HG03439 (cell line): ENCODE measurements at regions not wholly inside any gene's neighbourhood (a gene's known extent, or its start where the extent isn't known, plus 50 kb on each side); places are given as distances from the start of the nearest gene placed in this dataset.
"Not testable (repeated sequence)": the region's sequence is repeated elsewhere in the genome, so short reads cannot be mapped to it uniquely, and the experiment has no call there.

Source experiments
- ATAC-seq: cut with Tn5 transposase; IDR thresholded peaks from one replicate; pipeline ENCODE4 v1.9.1; 2021; ENCODE audit warnings: mild to moderate bottlenecking, moderate library complexity; ENCODE audit not compliant: unreplicated experiment

DNA sequence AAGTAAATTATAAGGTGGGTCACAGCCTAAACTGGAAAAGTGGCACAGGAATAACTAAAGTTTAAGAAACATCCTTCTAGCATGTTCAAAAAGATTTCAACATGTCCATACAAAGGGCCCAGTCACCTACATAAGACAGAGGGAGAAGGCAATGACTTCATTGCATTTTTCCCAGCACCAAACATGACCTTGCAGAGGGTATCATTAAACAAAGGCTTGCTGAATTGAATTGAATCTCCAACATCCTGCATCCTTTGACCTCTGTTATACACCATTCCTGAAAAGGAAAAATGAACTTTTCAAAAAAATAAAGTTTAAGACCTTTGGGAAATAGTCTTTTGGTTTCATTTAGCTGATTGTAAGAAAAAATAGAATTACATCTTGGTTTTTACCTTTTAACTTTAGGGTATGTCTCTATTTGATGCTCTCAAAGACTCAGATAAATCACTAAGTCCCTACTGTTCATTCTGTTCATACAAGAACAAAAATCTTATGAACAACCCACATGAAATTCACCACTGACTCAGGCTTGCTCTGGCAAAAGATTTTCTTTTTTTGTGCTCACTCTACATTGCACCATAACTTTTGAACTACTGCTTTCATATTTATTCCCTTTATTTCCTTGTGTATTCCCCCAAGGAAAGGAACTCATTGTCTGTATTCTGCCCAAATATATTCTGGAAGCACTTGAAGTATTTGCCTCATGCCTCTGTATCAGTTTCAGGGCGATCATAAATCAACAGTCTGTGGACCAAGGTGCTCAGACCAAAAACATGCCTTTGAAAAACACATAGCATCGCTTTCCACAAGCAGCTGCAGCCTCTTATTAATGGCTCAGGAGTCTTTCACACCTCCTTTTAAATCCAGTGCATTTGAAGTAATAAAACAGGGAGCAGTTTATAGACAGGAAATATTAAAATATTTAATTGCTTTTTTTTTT is 121.7 kb downstream of the DUSP6 start:
- no peak for ATAC-seq

DNA sequence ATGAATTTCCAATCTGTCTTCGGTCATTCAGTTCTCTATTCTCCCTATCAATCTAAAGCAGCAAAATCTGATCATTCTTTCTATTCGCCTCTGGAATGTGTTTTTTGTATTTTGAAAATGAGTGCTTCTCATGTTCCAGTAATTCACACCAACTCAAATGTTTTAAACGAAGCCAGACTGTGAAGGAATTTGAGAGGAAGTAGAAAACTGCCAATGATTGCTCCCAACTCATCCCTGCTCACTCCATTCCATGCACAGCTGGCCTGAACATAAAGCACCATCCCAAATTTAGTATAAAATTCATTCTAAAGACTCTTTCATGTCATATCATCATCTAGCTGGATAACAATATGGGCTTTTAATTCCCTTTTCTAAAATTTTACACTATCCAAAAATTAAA is 123.8 kb downstream of the DUSP6 start:
- no peak for ATAC-seq

DNA sequence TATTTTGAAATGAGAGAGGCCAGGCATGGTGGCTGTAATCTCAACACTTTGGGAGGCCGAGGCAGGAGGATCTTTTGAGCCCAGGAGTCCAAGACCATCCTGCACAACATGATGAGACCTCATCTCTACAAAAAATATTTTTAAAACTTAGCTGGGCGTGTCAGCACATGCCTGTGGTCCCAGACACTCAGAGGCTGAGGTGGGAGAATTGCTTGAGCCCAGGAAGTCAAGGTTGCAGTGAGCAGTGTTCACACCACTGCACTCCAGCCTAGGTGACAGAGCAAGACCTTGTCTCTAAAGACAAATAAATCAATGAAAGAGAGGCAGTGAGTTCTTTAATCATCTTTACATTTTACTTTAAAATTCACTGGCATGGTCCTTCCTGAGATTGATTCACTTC is 124.5 kb downstream of the DUSP6 start:
- ATAC-seq = no peak

DNA sequence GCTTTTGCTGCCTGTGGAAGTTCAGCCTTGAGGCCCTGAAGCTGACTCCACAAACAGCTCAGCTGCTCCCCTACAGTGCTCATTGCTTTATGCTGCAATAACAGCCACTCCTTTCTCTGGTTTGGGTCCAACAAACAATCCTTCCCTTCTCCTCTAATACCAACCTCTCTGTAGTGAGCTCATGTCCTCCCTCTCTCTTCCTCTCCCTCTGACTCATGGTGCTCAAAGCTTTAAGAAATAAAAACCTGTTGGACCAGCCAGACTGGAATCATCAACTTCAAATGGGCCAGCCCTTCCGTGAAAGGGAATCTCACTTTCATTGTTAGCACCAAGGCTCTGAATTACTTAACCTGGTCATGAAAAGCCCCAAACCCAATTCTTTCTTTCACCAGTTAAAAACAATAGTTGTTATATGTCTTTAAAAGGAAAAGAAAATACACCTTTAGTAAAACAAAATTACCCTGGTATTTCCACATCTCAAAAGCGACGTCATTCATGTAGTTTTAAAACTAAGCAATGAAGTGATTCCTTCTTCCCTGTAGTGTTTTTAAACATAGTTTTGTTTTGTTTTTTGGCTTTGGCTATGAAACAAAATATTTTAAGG is 126.4 kb downstream of the DUSP6 start:
- ATAC-seq = no peak

DNA sequence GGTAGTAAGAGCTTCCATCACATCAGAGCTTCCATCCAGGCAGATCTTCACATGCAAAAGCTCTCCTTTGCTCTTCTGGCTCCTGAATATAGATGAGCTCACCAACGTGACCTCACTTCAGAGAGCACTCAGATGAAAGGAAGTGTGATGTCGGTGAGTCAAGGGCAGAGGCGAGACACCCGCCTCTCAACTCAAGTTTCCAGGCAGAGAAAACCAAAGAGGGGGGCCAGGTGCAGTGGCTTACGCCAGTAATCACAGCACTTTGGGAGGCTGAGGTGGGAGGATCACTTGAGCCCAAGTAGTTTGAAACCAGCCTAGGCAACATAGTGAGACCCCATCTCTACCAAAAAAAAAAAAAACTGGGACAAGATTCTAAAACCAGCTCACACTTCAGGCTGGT is 126.9 kb downstream of the DUSP6 start:
- ATAC-seq = no peak

DNA sequence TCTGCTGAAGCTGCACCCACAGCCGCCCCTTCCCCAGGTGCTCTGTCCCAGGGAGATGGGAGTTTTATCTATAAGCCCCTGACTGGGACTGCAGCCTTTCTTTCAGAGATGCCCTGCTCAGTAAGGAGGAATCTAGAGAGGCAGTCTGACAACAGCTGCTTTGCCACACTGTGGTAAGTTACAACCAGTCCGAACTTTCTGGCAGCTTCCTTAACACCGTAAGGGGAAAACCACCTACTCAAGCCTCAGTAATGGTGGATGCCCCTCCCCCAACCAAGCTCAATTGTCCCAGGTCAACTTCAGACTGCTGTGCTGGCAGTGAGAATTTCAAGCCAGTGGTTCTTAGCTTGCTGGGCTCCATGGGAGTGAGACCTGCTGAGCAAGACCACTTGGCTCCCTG is 129.7 kb downstream of the DUSP6 start:
- not testable (repeated sequence) for ATAC-seq

DNA sequence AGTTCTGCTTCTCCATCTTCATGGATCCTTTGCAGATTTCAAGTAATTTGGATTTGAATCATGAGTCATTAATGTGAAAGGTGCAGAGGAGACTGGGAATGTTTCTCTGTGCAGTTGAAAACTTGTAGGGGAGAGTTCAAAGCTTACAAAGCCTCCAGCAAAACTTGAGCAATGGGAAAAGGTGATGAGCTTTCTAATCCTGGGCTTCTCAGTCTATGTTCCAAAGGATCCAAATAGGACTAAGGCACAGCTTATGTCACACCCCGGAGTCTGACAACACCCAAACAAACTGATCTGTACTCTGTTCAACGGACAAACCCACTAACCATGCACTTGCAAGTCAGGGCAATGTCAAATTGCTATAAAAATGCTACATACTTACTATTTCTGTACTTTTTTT is 134.8 kb downstream of the DUSP6 start:
- ATAC-seq = no peak

DNA sequence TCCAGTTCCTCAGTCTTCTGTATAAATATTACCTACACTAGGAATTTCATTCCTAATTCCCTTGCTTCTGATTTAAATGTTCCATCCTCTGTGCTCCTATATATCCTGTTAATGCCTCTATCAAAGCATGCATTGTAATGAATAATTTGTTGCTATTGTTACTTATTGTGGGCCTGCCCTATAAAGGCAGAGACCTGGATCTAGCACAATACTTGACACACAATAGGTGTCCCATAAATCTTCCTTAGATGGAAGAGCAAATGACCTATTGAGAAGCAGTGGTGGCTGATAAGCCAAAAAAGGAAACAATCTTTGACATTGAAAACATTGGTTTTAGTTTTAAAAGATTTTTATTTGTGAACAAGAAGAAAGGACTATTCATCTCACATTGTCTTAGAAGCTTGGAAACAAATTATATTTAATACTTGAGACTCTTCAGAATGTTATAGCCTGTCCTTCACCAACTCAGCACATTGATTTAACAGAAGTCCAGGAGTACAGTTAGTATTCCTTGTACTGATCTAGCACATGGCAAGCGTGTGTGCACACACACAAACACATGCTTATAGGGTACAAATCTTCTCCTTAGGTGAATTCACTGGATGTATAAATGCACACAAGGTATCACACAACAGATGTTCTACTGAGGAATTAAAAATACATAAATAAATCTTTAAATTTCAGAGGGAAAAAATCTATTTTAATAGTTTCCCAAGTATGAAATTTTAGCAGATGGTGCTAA is 135.9 kb downstream of the DUSP6 start:
- no peak for ATAC-seq

DNA sequence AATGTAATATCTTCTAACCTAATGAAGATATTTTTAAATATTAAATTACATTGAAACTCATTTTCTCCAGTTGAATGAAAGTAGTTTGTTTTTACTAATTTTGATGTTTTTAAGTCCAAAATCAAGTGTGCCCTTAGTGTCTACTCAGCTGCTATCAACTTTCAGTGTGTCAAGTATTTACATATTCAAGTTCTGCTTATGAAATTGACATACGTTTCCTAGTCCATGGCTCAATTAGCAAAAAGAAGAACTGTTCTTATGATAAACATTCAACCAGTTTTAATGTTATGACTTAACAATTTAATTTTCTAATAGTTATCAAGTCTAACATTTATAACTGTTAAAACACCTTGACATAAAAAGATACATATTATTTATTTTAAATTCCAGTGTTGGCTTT is 137.1 kb downstream of the DUSP6 start:
- ATAC-seq = no peak

DNA sequence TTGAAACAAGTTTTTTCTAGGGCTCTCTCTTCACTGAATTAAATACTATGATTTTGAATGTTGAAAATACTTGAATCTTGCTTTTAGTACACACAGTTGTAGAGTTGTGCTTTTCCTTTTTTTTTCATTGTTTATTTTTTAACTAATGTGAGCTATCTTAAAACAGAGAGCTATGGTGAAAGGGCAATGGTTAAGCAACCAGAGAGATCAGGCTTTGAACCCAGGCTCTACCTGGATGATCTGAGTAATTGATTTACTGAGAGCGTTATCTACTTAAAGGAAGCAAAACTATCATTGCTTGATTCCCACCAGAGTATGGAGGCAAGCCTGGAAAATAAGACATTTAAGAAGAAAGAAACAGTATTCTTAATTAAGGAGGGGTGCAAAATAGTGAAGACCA is 138.6 kb downstream of the DUSP6 start:
- no peak for ATAC-seq

DNA sequence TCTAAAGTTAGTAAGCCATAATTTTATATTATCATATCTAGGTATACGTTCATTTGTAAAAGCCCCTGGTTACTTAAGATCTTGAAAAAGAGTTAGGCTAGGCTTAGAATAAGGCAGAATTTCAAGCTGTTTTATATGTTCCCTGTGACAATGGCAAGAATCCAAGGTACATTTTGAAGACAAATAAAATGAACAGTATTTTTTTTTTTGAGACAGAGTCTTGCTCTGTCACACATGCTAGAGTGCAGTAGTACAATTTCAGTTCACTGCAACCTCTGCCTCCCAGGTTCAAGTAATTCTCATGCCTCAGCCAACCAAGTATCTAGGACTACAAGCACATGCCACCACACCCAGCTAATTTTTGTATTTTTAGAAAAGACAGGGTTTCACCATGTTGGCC is 139.2 kb downstream of the DUSP6 start:
- ATAC-seq = no peak

DNA sequence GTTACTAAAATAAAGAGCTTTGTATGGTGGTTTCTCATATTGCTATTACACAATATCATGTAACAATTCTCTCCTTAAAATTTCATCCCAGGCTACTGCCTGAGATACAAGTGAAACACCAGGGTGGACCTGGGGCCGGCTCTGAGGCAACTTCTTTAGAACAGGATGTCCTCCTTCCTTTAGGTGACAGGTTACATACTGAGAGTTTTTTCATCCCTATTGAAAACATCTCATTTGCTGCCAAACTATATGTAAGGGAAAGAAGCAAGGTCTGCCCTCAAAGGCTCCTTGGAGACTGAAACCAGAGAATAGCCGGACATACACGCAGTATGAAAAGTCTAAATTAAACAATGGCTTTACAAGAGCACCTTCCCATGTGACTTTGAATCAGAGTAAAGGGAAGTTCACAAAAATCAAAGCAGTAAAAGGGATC is 139.9 kb downstream of the DUSP6 start:
- ATAC-seq = no peak

DNA sequence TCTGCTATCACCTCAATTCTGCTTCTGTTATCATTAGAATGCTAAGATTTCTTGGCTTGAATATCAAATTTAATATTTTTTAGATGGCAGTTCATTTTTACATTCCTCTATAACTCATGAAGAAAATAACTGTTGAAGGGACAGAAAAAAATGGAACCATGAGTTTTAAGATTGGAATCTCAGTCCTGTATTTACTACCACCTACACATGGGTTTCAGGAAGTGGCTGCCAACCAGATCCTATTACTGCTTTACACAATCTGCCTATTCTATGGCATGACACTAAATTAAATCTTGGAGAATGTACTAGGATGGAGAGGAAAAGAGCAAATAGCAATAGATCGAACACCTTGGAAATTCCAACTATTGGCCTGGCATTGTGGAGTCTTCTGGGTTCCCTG is 140.8 kb downstream of the DUSP6 start:
- ATAC-seq = no peak

DNA sequence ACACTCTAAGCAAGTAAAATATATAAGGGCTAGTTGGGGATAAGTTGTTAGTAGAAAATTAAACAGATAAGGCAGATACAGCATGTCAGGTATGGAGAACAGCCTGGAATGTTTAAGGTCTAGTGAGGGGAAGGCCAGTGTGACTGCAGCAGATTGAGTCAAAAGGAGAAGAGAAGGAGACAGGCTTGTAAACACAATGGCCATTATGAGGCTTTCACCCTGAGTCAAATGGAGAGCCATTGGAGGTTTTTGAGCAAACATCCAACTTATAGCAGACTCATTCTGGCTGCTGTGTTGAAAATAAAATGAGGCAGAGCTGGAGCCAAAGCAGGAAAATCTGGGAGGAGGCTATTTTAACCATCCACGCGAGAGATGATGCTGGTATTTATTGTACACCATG is 142.0 kb downstream of the DUSP6 start:
- ATAC-seq = no peak

DNA sequence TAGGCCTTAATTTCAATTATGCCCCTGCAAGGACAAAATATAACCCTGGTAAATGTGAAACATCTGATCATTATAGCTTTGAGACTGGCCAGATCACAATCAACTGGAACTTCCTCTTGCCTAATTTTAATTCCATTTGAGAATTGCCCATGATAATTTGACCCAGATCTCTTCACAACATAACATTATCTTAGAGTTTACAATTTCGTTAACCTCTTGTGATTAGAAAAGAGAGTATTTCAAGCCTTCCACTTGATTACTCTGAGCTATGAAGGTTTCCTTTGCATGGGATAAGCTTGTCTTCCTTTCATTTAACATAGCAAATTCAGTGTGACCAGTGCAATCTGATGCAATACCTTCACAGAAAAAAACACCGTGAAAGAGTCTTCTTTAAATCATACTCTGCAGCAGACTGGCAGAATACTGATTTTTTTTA is 143.6 kb downstream of the DUSP6 start:
- ATAC-seq = no peak

DNA sequence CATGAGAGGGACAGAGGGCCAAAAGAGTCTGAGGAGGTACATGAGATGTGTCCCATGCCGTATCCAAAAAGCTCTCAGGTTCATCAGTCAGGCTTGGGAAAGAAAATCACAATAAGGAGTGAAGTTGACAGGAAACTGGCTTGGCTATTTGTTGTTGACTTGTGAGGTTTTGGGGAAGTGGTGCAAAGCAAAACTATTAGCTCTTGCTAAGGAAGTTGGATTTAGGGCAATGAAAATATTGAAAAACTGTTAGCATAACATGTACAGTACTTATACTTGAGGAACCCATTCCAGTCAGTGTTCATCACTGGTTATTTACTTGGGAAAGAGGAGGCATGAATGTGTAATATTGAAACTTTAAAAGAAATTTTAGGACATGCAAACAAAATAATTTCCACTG is 145.9 kb downstream of the DUSP6 start:
- no peak for ATAC-seq

DNA sequence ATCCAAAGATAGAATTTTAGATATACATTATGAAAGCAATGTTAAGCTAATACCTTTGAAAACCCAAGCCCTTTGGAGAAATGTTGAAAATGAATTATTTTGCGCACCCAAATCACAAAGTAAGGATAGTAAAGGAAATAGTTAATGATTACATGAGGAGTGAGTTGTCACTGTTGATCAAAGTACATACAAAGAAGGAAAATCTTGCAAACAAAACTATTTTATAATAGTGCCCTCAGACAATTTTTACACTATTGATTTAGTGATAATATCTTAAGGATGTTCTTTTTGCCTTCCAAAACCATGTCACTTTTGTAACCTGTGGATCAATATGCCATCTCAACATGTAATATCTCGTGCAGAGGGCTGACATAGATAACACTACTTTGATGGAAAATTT is 146.8 kb downstream of the DUSP6 start:
- no peak for ATAC-seq

DNA sequence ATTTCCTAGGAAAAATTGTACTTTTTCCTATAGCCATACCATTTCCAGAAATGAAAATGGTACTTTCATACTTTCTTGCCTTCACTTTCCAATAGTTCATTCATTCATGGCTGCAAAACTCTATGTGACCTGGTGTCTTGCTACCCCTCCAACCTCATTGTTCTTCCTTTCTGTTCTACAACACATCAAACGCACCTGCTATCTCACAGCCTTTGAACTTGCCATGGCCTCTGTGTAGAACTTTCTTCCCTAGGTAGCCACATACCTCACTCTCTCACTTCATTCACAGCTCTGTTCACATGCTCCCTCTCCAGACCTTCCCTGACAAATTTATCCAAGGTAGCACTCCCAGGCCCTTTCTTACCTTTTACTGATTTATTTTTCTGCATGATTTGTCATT is 149.2 kb downstream of the DUSP6 start:
- no peak for ATAC-seq

DNA sequence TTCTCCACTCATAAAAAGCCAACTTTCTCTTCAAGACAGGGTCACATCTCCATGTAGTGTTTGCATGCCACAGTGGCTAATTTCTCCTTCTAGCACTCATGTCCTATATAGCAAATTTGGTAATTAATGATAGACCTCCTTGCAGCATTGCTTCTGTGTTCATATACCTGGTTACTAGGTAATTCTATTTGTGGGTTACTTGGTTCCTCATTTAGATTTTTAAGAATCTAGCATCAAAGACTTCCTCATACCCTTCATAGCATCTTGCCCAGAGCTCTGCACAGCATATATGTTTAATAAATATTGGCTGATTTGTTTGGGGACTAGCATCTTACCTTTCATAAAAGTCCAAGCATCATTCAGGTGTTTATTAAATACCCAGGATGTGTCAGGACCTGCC is 152.1 kb downstream of the DUSP6 start:
- no peak for ATAC-seq

DNA sequence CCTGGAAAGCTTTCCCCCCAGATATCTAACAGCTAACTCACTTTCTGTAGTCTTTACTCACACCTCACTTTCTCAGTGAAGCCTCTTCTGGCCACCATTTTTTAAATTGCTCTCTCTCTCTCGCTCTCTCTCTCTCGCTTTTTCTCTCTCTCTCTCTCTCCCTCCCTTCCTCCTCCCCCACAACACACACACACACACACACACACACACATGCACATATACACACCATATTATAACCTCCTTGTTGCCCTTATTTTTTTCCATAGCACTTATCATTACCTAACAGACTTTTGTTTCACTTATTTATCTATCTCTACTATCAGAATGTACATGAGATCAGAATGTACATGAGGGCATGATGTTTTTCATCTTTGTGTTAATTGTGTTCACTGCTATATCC is 156.8 kb downstream of the DUSP6 start:
- no peak for ATAC-seq

DNA sequence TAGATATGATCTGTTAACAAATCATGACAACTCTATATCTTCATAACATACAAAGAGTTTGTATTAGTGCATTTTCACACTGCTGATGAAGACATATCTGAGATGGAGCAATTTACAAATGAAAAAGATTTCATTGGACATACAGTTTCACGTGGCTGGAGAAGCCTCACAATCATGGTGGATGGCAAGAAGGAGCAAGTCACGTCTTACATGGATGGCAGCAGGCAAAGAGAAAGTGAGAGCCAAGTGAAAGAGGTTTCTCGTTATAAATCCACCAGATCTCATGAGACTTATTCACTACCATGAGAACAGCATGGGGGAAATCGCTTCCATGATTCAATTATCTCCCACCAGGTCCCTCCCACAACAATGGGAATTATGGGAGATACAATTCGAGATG is 157.6 kb downstream of the DUSP6 start:
- ATAC-seq = no peak

DNA sequence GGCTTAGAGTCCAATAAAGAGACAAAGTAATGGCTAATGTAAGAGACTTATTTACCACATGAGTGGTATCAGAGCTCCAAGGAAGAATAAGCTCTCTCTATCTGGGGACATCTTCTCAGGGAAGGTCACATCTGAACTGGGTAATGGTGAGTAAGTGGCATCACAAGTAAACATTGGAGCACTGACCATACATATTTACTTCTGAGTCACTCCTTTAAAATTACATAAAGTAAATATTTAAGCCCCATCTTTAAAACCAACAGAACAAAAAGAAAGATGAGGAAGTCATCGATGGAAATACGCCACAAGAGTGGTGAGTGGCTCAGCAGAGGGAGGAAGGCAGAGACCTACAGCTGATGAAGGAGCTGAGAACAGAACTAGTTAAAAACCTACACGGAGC is 159.9 kb downstream of the DUSP6 start:
- no peak for ATAC-seq
